Liver (tissue), 8 donors: ENCODE measurements at regions not wholly inside any gene's neighbourhood (a gene's known extent, or its start where the extent isn't known, plus 50 kb on each side); places are given as distances from the start of the nearest gene placed in this dataset.

Experiments
- DNase-seq: peaks from one replicate; pipeline ENCODE4 v3.0.0-alpha.2; 2017; ENCODE audit warnings: low spot score
- H3K27ac ChIP-seq, 2 donors: one replicate each; pipeline ENCODE4 v1.7.0; 2013; ENCODE audit warnings: inconsistent platforms in 2 of 2, low read length in 2 of 2, control low read depth in 1 of 2, low read depth in 1 of 2, mild to moderate bottlenecking in 1 of 2
- H3K27me3 ChIP-seq, 4 donors: one replicate each; pipeline versions ENCODE4 v1.6.1 to v1.7.0; 2013; ENCODE audit warnings: low read length in 3 of 4, inconsistent platforms in 1 of 4, mild to moderate bottlenecking in 1 of 4, moderate library complexity in 1 of 4; ENCODE audit not compliant: control insufficient read depth in 4 of 4, insufficient read depth in 4 of 4
- H3K36me3 ChIP-seq, 4 donors: one replicate each; pipeline versions ENCODE4 v1.6.1 to v1.7.0; 2013; ENCODE audit warnings: low read length in 3 of 4, mild to moderate bottlenecking in 3 of 4, low read depth in 1 of 4, moderate library complexity in 1 of 4; ENCODE audit not compliant: control insufficient read depth in 4 of 4, insufficient read depth in 3 of 4
- H3K4me1 ChIP-seq, 4 donors: one replicate each; pipeline versions ENCODE4 v1.6.1 to v1.7.0; 2013; ENCODE audit warnings: low read length in 3 of 4, mild to moderate bottlenecking in 3 of 4, moderate library complexity in 1 of 4; ENCODE audit not compliant: control insufficient read depth in 4 of 4, insufficient read depth in 4 of 4
- H3K4me3 ChIP-seq, 3 donors: one replicate each; pipeline versions ENCODE4 v1.6.1 to v1.7.0; 2013; ENCODE audit warnings: low read length in 3 of 3, control low read depth in 1 of 3, low read depth in 1 of 3, mild to moderate bottlenecking in 1 of 3
- H3K9ac ChIP-seq, 2 donors: one replicate each; pipeline ENCODE4 v1.7.0; 2013; ENCODE audit warnings: low read length in 2 of 2, mild to moderate bottlenecking in 2 of 2, moderate library complexity in 2 of 2, control low read depth in 1 of 2, low read depth in 1 of 2
- H3K9me3 ChIP-seq, 4 donors: one replicate each; pipeline versions ENCODE4 v1.6.1 to v1.7.0; 2013; ENCODE audit warnings: low read length in 3 of 4; ENCODE audit not compliant: control insufficient read depth in 4 of 4
- ATF3 ChIP-seq: IDR thresholded peaks from 2 replicates; pipeline ENCODE4 v1.6.1; 2016; ENCODE audit warnings: antibody characterized with exemption
- CTCF ChIP-seq: fragments of 150-350 bp; IDR thresholded peaks from 2 replicates; pipeline ENCODE4 v1.5.1; 2017; ENCODE audit warnings: improper control_type of control experiment, low read depth, low read length; ENCODE audit not compliant: missing input control
- EGR1 ChIP-seq, 2 donors: IDR thresholded peaks; 2 replicates each; pipeline ENCODE4 v1.6.1; 2016 to 2018; ENCODE audit warnings: antibody characterized with exemption in 2 of 2, low read depth in 2 of 2
- FOXA2 ChIP-seq: IDR thresholded peaks from 2 replicates; pipeline ENCODE4 v1.6.1; 2016; ENCODE audit warnings: antibody characterized with exemption
- HNF4A ChIP-seq, 2 donors: conservative IDR thresholded peaks; 2 replicates each; pipeline ENCODE4 v1.6.1; 2016; ENCODE audit warnings: antibody characterized with exemption in 2 of 2, mild to moderate bottlenecking in 2 of 2
- HNF4G ChIP-seq: IDR thresholded peaks from 2 replicates; pipeline ENCODE4 v1.6.1; 2016; ENCODE audit warnings: antibody characterized with exemption
- JUND ChIP-seq, 2 donors: IDR thresholded peaks; 2 replicates each; pipeline ENCODE4 v1.6.1; 2016; ENCODE audit warnings: antibody characterized with exemption in 2 of 2
- MAX ChIP-seq: IDR thresholded peaks from 2 replicates; pipeline ENCODE4 v1.6.1; 2016; ENCODE audit warnings: antibody characterized with exemption
- NR2F2 ChIP-seq: IDR thresholded peaks from 2 replicates; pipeline ENCODE4 v1.6.1; 2016; ENCODE audit warnings: antibody characterized with exemption
- RAD21 ChIP-seq, 2 donors: IDR thresholded peaks; 2 replicates each; pipeline ENCODE4 v1.6.1; 2016; ENCODE audit warnings: antibody characterized with exemption in 2 of 2, mild to moderate bottlenecking in 2 of 2
- RXRA ChIP-seq, 2 donors: IDR thresholded peaks; 2 replicates each; pipeline ENCODE4 v1.6.1; 2017 to 2018; ENCODE audit warnings: antibody characterized with exemption in 2 of 2, mild to moderate bottlenecking in 1 of 2
- SP1 ChIP-seq: IDR thresholded peaks from 2 replicates; pipeline ENCODE4 v1.6.1; 2018; ENCODE audit warnings: antibody characterized with exemption, mild to moderate bottlenecking
- TAF1 ChIP-seq: conservative IDR thresholded peaks from 2 replicates; pipeline ENCODE4 v1.6.1; 2016; ENCODE audit warnings: antibody characterized with exemption, mild to moderate bottlenecking
- YY1 ChIP-seq: IDR thresholded peaks from 2 replicates; pipeline ENCODE4 v1.6.1; 2016; ENCODE audit warnings: antibody characterized with exemption, mild to moderate bottlenecking
- ZBTB33 ChIP-seq: IDR thresholded peaks from 2 replicates; pipeline ENCODE4 v1.6.1; 2016; ENCODE audit warnings: antibody characterized with exemption
- WGBS: extraction: QIAGEN DNeasy Blood & Tissue Kit; methylation state at CpG from one replicate; pipeline ENCODE4 v1.1.7; 2013; 5-methylcytosine and 5-hydroxymethylcytosine counted together
- donor health status: healthy.
- donor health status: healthy.
- donor health status: healthy.
- donor health status: healthy.
- donor health status: healthy.

GRCh38 chr4:27985522-27985921, 1124.9 kb downstream of the STIM2 start:
- TF ChIP-seq MAX, result no peak
- TF ChIP-seq RAD21 (IDR thresholded peaks at IDR 0.05), result no peak
- TF ChIP-seq ZBTB33, result no peak
- TF ChIP-seq YY1, result no peak
- no peak for TF ChIP-seq FOXA2
- TF ChIP-seq RXRA (IDR thresholded peaks at IDR 0.05), result no peak
- TF ChIP-seq JUND (IDR thresholded peaks at IDR 0.05), result no peak
- no peak for TF ChIP-seq CTCF
- TF ChIP-seq ATF3, result no peak
- no peak for TF ChIP-seq EGR1 (IDR thresholded peaks at IDR 0.05; ENCODE audit: low read depth in 2 of 2)
- Histone ChIP-seq H3K27me3 (no peaks in the 10 kb centered on the region), H3K4me3 (no peak overlapping the region), H3K9me3 (no peaks in the 10 kb centered on the region), H3K27ac (no peak overlapping the region), H3K36me3 (no peaks in the 10 kb centered on the region), H3K9ac (no peak overlapping the region), H3K4me1 (no peaks in the 10 kb centered on the region)
- DNase-seq, result no peak
- 81% methylated on average over 4 of the region's 4 CpGs for WGBS

- DNase-seq, result no peak
- Histone ChIP-seq H3K4me3 (no peak overlapping the region), H3K27me3 (no peaks in the 10 kb centered on the region), H3K9ac (no peak overlapping the region), H3K9me3 (no peaks in the 10 kb centered on the region), H3K36me3 (no peaks in the 10 kb centered on the region), H3K4me1 (no peaks in the 10 kb centered on the region), H3K27ac (no peak overlapping the region)
- no peak for TF ChIP-seq RAD21 (IDR thresholded peaks at IDR 0.05)
- TF ChIP-seq CTCF, result no peak
- 81% methylated on average over 1 of the region's 1 CpG for WGBS
Measured at GRCh38 chr4:27986476-27986875, 1125.8 kb downstream of the STIM2 start.

- Histone ChIP-seq H3K4me3 (no peak overlapping the region), H3K36me3 (no peaks in the 10 kb centered on the region), H3K9me3 (no peaks in the 10 kb centered on the region), H3K27me3 (no peaks in the 10 kb centered on the region), H3K27ac (no peak overlapping the region), H3K9ac (no peak overlapping the region), H3K4me1 (no peaks in the 10 kb centered on the region)
- no peak for DNase-seq
- 75% methylated on average over 4 of the region's 4 CpGs for WGBS
- TF ChIP-seq EGR1 (IDR thresholded peaks at IDR 0.05; ENCODE audit: low read depth in 2 of 2) (no peak), FOXA2 (no peak), ZBTB33 (no peak), RAD21 (IDR thresholded peaks at IDR 0.05) (no peak), NR2F2 (no peak), JUND (IDR thresholded peaks at IDR 0.05) (no peak), SP1 (no peak), RXRA (IDR thresholded peaks at IDR 0.05) (no peak), YY1 (no peak), HNF4A (conservative IDR thresholded peaks at IDR 0.05) (no peak), HNF4G (no peak), CTCF (no peak), TAF1 (no peak)
Measured at GRCh38 chr4:28001698-28002097, 1141.1 kb downstream of the STIM2 start.
